IMR-90 (cell line): ENCODE measurements at regions not wholly inside any gene's neighbourhood (a gene's known extent, or its start where the extent isn't known, plus 50 kb on each side); places are given as distances from the start of the nearest gene placed in this dataset.

Experiments used
- ATAC-seq: fragments of 200-7000 bp; cut with Tn5 transposase; 2 replicates; pipeline ENCODE4 v1.9.1; 2020; ENCODE audit warnings: low read depth, mild to moderate bottlenecking, moderate library complexity
- BruUV-seq: library from RNA; stranded (reverse); fragments of 400-500 nt; replicated peaks from 2 replicates; lab custom pipeline; 2021; lab: Mats Ljungman, UMichigan
- CTCF ChIA-PET: fragments of 300-600 bp; formaldehyde crosslinking; extraction: SDS; loops from one replicate; lab custom pipeline; 2021; ENCODE audit warnings: antibody characterized with exemption; lab: Yijun Ruan, JAX
- POLR2A ChIA-PET: fragments of 300-600 bp; sonication (Branson Sonifier 250); formaldehyde crosslinking; loops from one replicate; lab custom pipeline; 2022; ENCODE audit warnings: antibody characterized with exemption; ENCODE audit not compliant: unreplicated experiment; lab: Charles Lee
- DNase-seq: peaks from one replicate; pipeline ENCODE4 v3.0.0; 2013
- H2AFZ ChIP-seq: replicated peaks from 2 replicates; pipeline ENCODE3; 2013; ENCODE audit warnings: low read length, mild to moderate bottlenecking; ENCODE audit not compliant: poor library complexity
- H2AK5ac ChIP-seq: 2 replicates; pipeline ENCODE4 v1.6.1; 2013; ENCODE audit warnings: low read depth, low read length, inconsistent platforms
- H2AK9ac ChIP-seq: replicated peaks from 2 replicates; pipeline ENCODE3; 2013; ENCODE audit warnings: mild to moderate bottlenecking, low read depth, low read length, moderate library complexity; ENCODE audit not compliant: poor library complexity
- H2BK120ac ChIP-seq: 2 replicates; pipeline ENCODE4 v1.6.1; 2013; ENCODE audit warnings: low read depth, low read length, inconsistent platforms
- H2BK15ac ChIP-seq: 3 replicates; pipeline ENCODE4 v1.6.1; 2013; ENCODE audit warnings: low read depth, low read length, inconsistent platforms
- H2BK20ac ChIP-seq: 2 replicates; pipeline ENCODE4 v1.6.1; 2013; ENCODE audit warnings: low read depth, mild to moderate bottlenecking, inconsistent platforms, low read length, moderate library complexity
- H2BK5ac ChIP-seq: 2 replicates; pipeline ENCODE4 v1.6.1; 2013; ENCODE audit warnings: mild to moderate bottlenecking, low read depth, low read length, inconsistent platforms; ENCODE audit not compliant: poor library complexity, severe bottlenecking
- H3K14ac ChIP-seq: replicated peaks from 2 replicates; pipeline ENCODE4 v1.6.1; 2013; ENCODE audit warnings: low read depth, low read length, inconsistent platforms
- H3K18ac ChIP-seq: 2 replicates; pipeline ENCODE4 v1.6.1; 2013; ENCODE audit warnings: low read depth, low read length, control low read depth
- H3K23ac ChIP-seq: 2 replicates; pipeline ENCODE4 v1.6.1; 2013; ENCODE audit warnings: low read depth, low read length, inconsistent platforms
- H3K27ac ChIP-seq: 2 replicates; pipeline ENCODE4 v1.5.1; 2013; ENCODE audit warnings: mild to moderate bottlenecking, control low read depth, low read length; ENCODE audit not compliant: insufficient read depth
- H3K27me3 ChIP-seq: 2 replicates; pipeline ENCODE4 v1.6.1; 2013; ENCODE audit warnings: low read length; ENCODE audit not compliant: control insufficient read depth, insufficient read depth
- H3K36me3 ChIP-seq: 2 replicates; pipeline ENCODE4 v1.6.1; 2013; ENCODE audit warnings: low read length, mixed read lengths; ENCODE audit not compliant: control insufficient read depth, insufficient read depth
- H3K4ac ChIP-seq: 2 replicates; pipeline ENCODE4 v1.6.1; 2013; ENCODE audit warnings: low read depth, low read length, inconsistent platforms
- H3K4me1 ChIP-seq: 2 replicates; pipeline ENCODE4 v1.6.1; 2013; ENCODE audit warnings: low read length, mixed read lengths; ENCODE audit not compliant: control insufficient read depth, insufficient read depth
- H3K4me2 ChIP-seq: 2 replicates; pipeline ENCODE4 v1.6.1; 2013; ENCODE audit warnings: low read depth, mild to moderate bottlenecking, control low read depth, low read length, moderate library complexity
- H3K4me3 ChIP-seq: 2 replicates; pipeline ENCODE4 v1.5.1; 2013; ENCODE audit warnings: low read depth, mild to moderate bottlenecking, control low read depth, low read length, moderate library complexity; ENCODE audit not compliant: insufficient read depth
- H3K56ac ChIP-seq: 2 replicates; pipeline ENCODE4 v1.6.1; 2013; ENCODE audit warnings: low read length, inconsistent platforms; ENCODE audit not compliant: insufficient read depth; ENCODE audit errors: extremely low read depth
- H3K79me1 ChIP-seq, 2 experiments: 2 replicates each; pipeline ENCODE4 v1.6.1; 2013; ENCODE audit warnings: low read length in 2 of 2, inconsistent platforms in 1 of 2, low read depth in 1 of 2
- H3K9ac ChIP-seq: 2 replicates; pipeline ENCODE4 v1.6.1; 2013; ENCODE audit warnings: low read depth, low read length, control low read depth
- H3K9me1 ChIP-seq: 2 replicates; pipeline ENCODE4 v1.6.1; 2013; ENCODE audit warnings: low read length, inconsistent platforms; ENCODE audit not compliant: insufficient read depth
- H3K9me3 ChIP-seq: 2 replicates; pipeline ENCODE4 v1.6.1; 2013; ENCODE audit warnings: low read length; ENCODE audit not compliant: control insufficient read depth, insufficient read depth
- H4K20me1 ChIP-seq: 2 replicates; pipeline ENCODE4 v1.6.1; 2013; ENCODE audit warnings: low read length, inconsistent platforms; ENCODE audit not compliant: insufficient read depth
- H4K5ac ChIP-seq: 2 replicates; pipeline ENCODE4 v1.6.1; 2013; ENCODE audit warnings: mild to moderate bottlenecking, low read depth, low read length, control low read depth
- H4K8ac ChIP-seq, 2 experiments: 2 replicates each; pipeline ENCODE4 v1.6.1; 2013; ENCODE audit warnings: low read depth in 2 of 2, low read length in 2 of 2, control low read depth in 1 of 2, inconsistent platforms in 1 of 2
- H4K91ac ChIP-seq: 2 replicates; pipeline ENCODE4 v1.6.1; 2013; ENCODE audit warnings: low read depth, low read length, inconsistent platforms; ENCODE audit not compliant: insufficient read depth
- CHD1 ChIP-seq: IDR thresholded peaks from 2 replicates; pipeline ENCODE4 v1.6.1; 2012; ENCODE audit warnings: low read depth, low read length, improper control_type of control experiment
- ELK1 ChIP-seq: fragments of 150-350 bp; IDR thresholded peaks from 2 replicates; pipeline ENCODE4 v1.6.1; 2016; ENCODE audit warnings: low read depth, mild to moderate bottlenecking, low read length, moderate library complexity, borderline replicate concordance
- FOS ChIP-seq: fragments of 150-350 bp; IDR thresholded peaks from 2 replicates; pipeline ENCODE4 v1.6.1; 2016; ENCODE audit warnings: low read depth, low read length
- MAFK ChIP-seq: IDR thresholded peaks from 2 replicates; pipeline ENCODE4 v1.6.1; 2012; ENCODE audit warnings: low read depth, low read length, improper control_type of control experiment
- MXI1 ChIP-seq: IDR thresholded peaks from 2 replicates; pipeline ENCODE4 v1.6.1; 2012; ENCODE audit warnings: low read depth, mild to moderate bottlenecking, low read length, moderate library complexity, borderline replicate concordance
- NFE2L2 ChIP-seq: fragments of 150-350 bp; IDR thresholded peaks from 2 replicates; pipeline ENCODE4 v1.6.1; 2016; ENCODE audit warnings: low read depth, mild to moderate bottlenecking, low read length
- POLR2A ChIP-seq: IDR thresholded peaks from 2 replicates; pipeline ENCODE4 v1.6.1; 2012; ENCODE audit warnings: mild to moderate bottlenecking, low read depth, low read length
- RAD21 ChIP-seq: IDR thresholded peaks from 2 replicates; pipeline ENCODE4 v1.6.1; 2012; ENCODE audit warnings: low read length, improper control_type of control experiment
- RCOR1 ChIP-seq: IDR thresholded peaks from 2 replicates; pipeline ENCODE4 v1.6.1; 2012; ENCODE audit warnings: mild to moderate bottlenecking, low read length, improper control_type of control experiment; ENCODE audit not compliant: insufficient replicate concordance
- RFX5 ChIP-seq: IDR thresholded peaks from 2 replicates; pipeline ENCODE4 v1.8.0; 2012; ENCODE audit warnings: low read depth, mild to moderate bottlenecking, low read length, moderate library complexity
- SMC3 ChIP-seq: fragments of 150-350 bp; IDR thresholded peaks from 2 replicates; pipeline ENCODE4 v1.6.1; 2016; ENCODE audit warnings: low read depth, mild to moderate bottlenecking, antibody characterized with exemption, low read length, moderate library complexity
- WGBS, 2 experiments: methylation state at CpG; one replicate each; pipeline versions ENCODE4 v1.1.5 to v1.1.7; 2013; ENCODE audit warnings: missing lambda C conversion rate in 2 of 2; ENCODE audit not compliant: insufficient read length in 1 of 2; ENCODE audit errors: extremely low coverage in 2 of 2; 5-methylcytosine and 5-hydroxymethylcytosine counted together
- dilution Hi-C: fragments of 300-500 bp; cut with HindIII; formaldehyde crosslinking; loops from one replicate; pipeline ENCODE4 v1.14.3; 2018; ENCODE audit warnings: low sequenced_read_pairs; ENCODE audit not compliant: unreplicated experiment
- in situ Hi-C: fragments of 300-500 bp; cut with MboI; formaldehyde crosslinking; loops from 3 replicates; pipeline ENCODE4 v1.14.3; 2019; ENCODE audit warnings: low sequenced_read_pairs, inconsistent platforms, mixed read lengths
- intact Hi-C: fragments of 100-400 bp; cut with micrococcal nuclease; formaldehyde crosslinking; loops from 2 replicates; pipeline ENCODE4 v1.10.0; 2022

- H3K9me3 ChIP-seq, result peaks cover 11% of the 10 kb centered on the region
- no peaks in the 10 kb centered on the region for H3K27me3 ChIP-seq
- H3K27ac ChIP-seq, result no peak overlapping the region
- intact Hi-C loops, result no loop called here
- ChIA-PET POLR2A (no interaction called here), CTCF (no interaction called here)
- H2AK5ac ChIP-seq, result no peak overlapping the region
- H4K20me1 ChIP-seq, result no peaks in the 10 kb centered on the region
- no peak overlapping the region for H3K56ac ChIP-seq
- no peak overlapping the region for H2BK120ac ChIP-seq
- H3K9ac ChIP-seq, result no peak overlapping the region
- H3K23ac ChIP-seq, result no peak overlapping the region
- no peak for DNase-seq
- dilution Hi-C loops, result no loop called here
- H2AK9ac ChIP-seq, result no peak overlapping the region
- ATAC-seq, result no peak
- H4K91ac ChIP-seq, result no peak overlapping the region
- H3K9me1 ChIP-seq, result peaks cover 6% of the 10 kb centered on the region; the same call in 1 of the 2 replicates
- no peak overlapping the region for H2BK5ac ChIP-seq
- no peak overlapping the region for H3K4me2 ChIP-seq
- no peak overlapping the region for H4K8ac ChIP-seq
- H2AFZ ChIP-seq, result no peak overlapping the region
- BruUV-seq, result no TSS peak
- H3K36me3 ChIP-seq, result no peaks in the 10 kb centered on the region
- 96% methylated on average over 3 of the region's 4 CpGs; no CpG with 5 or more reads in 1 of the 2 experiments for WGBS, 2 experiments
- TF ChIP-seq SMC3 (no peak), MXI1 (no peak), RFX5 (no peak), POLR2A (no peak), ELK1 (no peak), MAFK (no peak), NFE2L2 (no peak), RAD21 (no peak), RCOR1 (no peak), FOS (no peak), CHD1 (no peak)
- no peak overlapping the region for H3K4me3 ChIP-seq
- no peak overlapping the region for H3K18ac ChIP-seq
- H3K14ac ChIP-seq, result no peak overlapping the region
- H3K79me1 ChIP-seq, result no peaks in the 10 kb centered on the region
- in situ Hi-C loops, result no loop called here
- H3K4me1 ChIP-seq, result peaks cover 7% of the 10 kb centered on the region
- no peak overlapping the region for H4K5ac ChIP-seq
- H3K4ac ChIP-seq, result no peak overlapping the region
- no peak overlapping the region for H2BK20ac ChIP-seq
- 0 out of 3 replicates have a peak overlapping the region, but pooled peaks have one; percentile 31 for H2BK15ac ChIP-seq
These were observed 81.7 kb upstream of the HK2 start for GRCh38 chr2:74751981-74752851.
